ENCODE measurements at regions not wholly inside any gene's neighbourhood (a gene's known extent, or its start where the extent isn't known, plus 50 kb on each side); places are given as distances from the start of the nearest gene placed in this dataset.

- H3K4me1 ChIP-seq = no peaks in the 10 kb centered on the region
- intact Hi-C loops (cut with DNase I; ENCODE audit: low total_unique reads) = no loop called here
- H3K4me3 ChIP-seq = no peak overlapping the region
- H3K27ac ChIP-seq = no peak overlapping the region
- no peaks in the 10 kb centered on the region for H3K36me3 ChIP-seq (ENCODE audit: low read depth, missing control alignments)
- WGBS, 2 donors = 84 to 94% methylated on average over 5 of the region's 5 CpGs
- no peak for TF ChIP-seq POLR2A (IDR thresholded peaks at IDR 0.05)
- TF ChIP-seq CTCF (IDR thresholded peaks at IDR 0.05) = no peak
- no peak for DNase-seq
- H3K27me3 ChIP-seq = no peaks in the 10 kb centered on the region
- no peaks in the 10 kb centered on the region for H3K9me3 ChIP-seq
Observed at GRCh38 chr9:28215536-28216299, 642.4 kb upstream of the C9orf72 start.

GRCh38 chr9:28232686-28233085, 659.4 kb upstream of the C9orf72 start:
- H3K27me3 ChIP-seq = no peaks in the 10 kb centered on the region
- 93 to 96% methylated on average over 1 of the region's 1 CpG for WGBS, 2 donors
- no peaks in the 10 kb centered on the region for H3K4me1 ChIP-seq
- no peak for TF ChIP-seq CTCF (IDR thresholded peaks at IDR 0.05)
- no peak for TF ChIP-seq POLR2A (IDR thresholded peaks at IDR 0.05)
- no peak overlapping the region for H3K27ac ChIP-seq
- no peaks in the 10 kb centered on the region for H3K9me3 ChIP-seq
- no peaks in the 10 kb centered on the region for H3K36me3 ChIP-seq (ENCODE audit: low read depth, missing control alignments)
- intact Hi-C loops (cut with DNase I; ENCODE audit: low total_unique reads) = no loop called here
- no peak overlapping the region for H3K4me3 ChIP-seq
- DNase-seq = no peak

GRCh38 chr9:28234133-28234893, 661.0 kb upstream of the C9orf72 start:
- 88 to 90% methylated on average over 6 of the region's 6 CpGs for WGBS, 2 donors
- Histone ChIP-seq H3K36me3 (ENCODE audit: low read depth, missing control alignments) (no peaks in the 10 kb centered on the region), H3K4me1 (no peaks in the 10 kb centered on the region), H3K4me3 (no peak overlapping the region), H3K27me3 (no peaks in the 10 kb centered on the region), H3K9me3 (no peaks in the 10 kb centered on the region), H3K27ac (no peak overlapping the region)
- TF ChIP-seq POLR2A (IDR thresholded peaks at IDR 0.05) (no peak), CTCF (IDR thresholded peaks at IDR 0.05) (no peak)
- no peak for DNase-seq
- intact Hi-C loops (cut with DNase I; ENCODE audit: low total_unique reads) = no loop called here

GRCh38 chr9:28234894-28235277, 661.6 kb upstream of the C9orf72 start:
- Histone ChIP-seq H3K4me1 (no peaks in the 10 kb centered on the region), H3K36me3 (ENCODE audit: low read depth, missing control alignments) (no peaks in the 10 kb centered on the region), H3K27ac (no peak overlapping the region), H3K9me3 (no peaks in the 10 kb centered on the region), H3K4me3 (no peak overlapping the region), H3K27me3 (no peaks in the 10 kb centered on the region)
- TF ChIP-seq CTCF (IDR thresholded peaks at IDR 0.05) = no peak
- no peak for TF ChIP-seq POLR2A (IDR thresholded peaks at IDR 0.05)
- WGBS, 2 donors = 60 to 71% methylated on average over 1 of the region's 1 CpG
- no peak for DNase-seq
- intact Hi-C loops (cut with DNase I; ENCODE audit: low total_unique reads) = no loop called here

All from testis (tissue), 2 donors.